ENCODE measurements at regions not wholly inside any gene's neighbourhood (a gene's known extent, or its start where the extent isn't known, plus 50 kb on each side); places are given as distances from the start of the nearest gene placed in this dataset.

- no peak for DNase-seq
- no peak overlapping the region for H3K4me3 ChIP-seq
- H3K9me3 ChIP-seq, result no peaks in the 10 kb centered on the region
- WGBS, 4 donors, result 80 to 86% (median 83%) methylated on average over 4 of the region's 4 CpGs
- H3K36me3 ChIP-seq, result no peaks in the 10 kb centered on the region
- H3K27ac ChIP-seq, result no peak overlapping the region
- no peak for ATAC-seq
- peaks cover 0 to 7% (median 0%) of the 10 kb centered on the region in 9 donors for H3K27me3 ChIP-seq
- intact Hi-C loops (cut with DNase I), result no loop called here
- TF ChIP-seq POLR2A (IDR thresholded peaks at IDR 0.05), result no peak
- TF ChIP-seq, protein P1, sequence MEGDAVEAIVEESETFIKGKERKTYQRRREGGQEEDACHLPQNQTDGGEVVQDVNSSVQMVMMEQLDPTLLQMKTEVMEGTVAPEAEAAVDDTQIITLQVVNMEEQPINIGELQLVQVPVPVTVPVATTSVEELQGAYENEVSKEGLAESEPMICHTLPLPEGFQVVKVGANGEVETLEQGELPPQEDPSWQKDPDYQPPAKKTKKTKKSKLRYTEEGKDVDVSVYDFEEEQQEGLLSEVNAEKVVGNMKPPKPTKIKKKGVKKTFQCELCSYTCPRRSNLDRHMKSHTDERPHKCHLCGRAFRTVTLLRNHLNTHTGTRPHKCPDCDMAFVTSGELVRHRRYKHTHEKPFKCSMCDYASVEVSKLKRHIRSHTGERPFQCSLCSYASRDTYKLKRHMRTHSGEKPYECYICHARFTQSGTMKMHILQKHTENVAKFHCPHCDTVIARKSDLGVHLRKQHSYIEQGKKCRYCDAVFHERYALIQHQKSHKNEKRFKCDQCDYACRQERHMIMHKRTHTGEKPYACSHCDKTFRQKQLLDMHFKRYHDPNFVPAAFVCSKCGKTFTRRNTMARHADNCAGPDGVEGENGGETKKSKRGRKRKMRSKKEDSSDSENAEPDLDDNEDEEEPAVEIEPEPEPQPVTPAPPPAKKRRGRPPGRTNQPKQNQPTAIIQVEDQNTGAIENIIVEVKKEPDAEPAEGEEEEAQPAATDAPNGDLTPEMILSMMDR (IDR thresholded peaks at IDR 0.05), result no peak
- H3K4me1 ChIP-seq, result no peaks in the 10 kb centered on the region
These were observed 210.2 kb upstream of the ADARB2 start for GRCh38 chr10:1947464-1948003.

GRCh38 chr10:1944487-1944886 is 207.2 kb upstream of the ADARB2 start:
- ATAC-seq (no peak), DNase-seq (no peak)
- Histone ChIP-seq H3K4me1 (no peaks in the 10 kb centered on the region), H3K9me3 (no peaks in the 10 kb centered on the region), H3K36me3 (no peaks in the 10 kb centered on the region), H3K27ac (no peak overlapping the region), H3K4me3 (no peak overlapping the region), H3K27me3 (peaks cover 0 to 7% (median 0%) of the 10 kb centered on the region in 9 donors)
- intact Hi-C loops (cut with DNase I), result no loop called here
- TF ChIP-seq, protein P1 (IDR thresholded peaks at IDR 0.05), result no peak
- no peak for TF ChIP-seq POLR2A (IDR thresholded peaks at IDR 0.05)
- WGBS, 4 donors, result 88 to 91% (median 89%) methylated on average over 11 of the region's 11 CpGs

GRCh38 chr10:1942478-1942877 is 205.2 kb upstream of the ADARB2 start:
- Histone ChIP-seq H3K27ac (no peak overlapping the region), H3K27me3 (peaks cover 0 to 7% (median 0%) of the 10 kb centered on the region in 9 donors), H3K4me1 (no peaks in the 10 kb centered on the region), H3K36me3 (no peaks in the 10 kb centered on the region), H3K4me3 (no peak overlapping the region), H3K9me3 (no peaks in the 10 kb centered on the region)
- ATAC-seq (no peak), DNase-seq (no peak)
- intact Hi-C loops (cut with DNase I), result no loop called here
- WGBS, 4 donors, result 42 to 52% (median 50%) methylated on average over 7 of the region's 7 CpGs
- TF ChIP-seq, protein P1 (IDR thresholded peaks at IDR 0.05), result no peak
- TF ChIP-seq POLR2A (IDR thresholded peaks at IDR 0.05), result no peak

DNA sequence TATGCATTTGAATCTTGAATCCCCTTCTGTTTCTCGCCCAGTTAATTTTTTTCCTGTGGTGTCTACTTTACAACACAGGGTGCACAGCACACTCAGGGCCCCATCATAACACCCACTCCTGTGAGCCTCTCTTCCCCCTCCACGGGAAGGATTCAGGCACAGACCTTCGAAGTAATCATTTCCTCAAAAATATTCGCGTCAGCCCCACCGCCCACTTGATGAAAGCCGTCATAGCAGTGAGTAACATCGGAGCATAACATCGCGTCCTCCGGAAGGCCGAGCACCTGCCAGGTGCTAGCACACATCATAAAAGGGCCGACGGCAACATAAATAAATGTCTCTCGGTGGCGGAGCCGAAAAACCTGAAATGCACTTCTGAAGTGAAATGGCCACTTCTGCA is 201.7 kb upstream of the ADARB2 start:
- TF ChIP-seq, protein P1 (IDR thresholded peaks at IDR 0.05), result no peak
- no peak for TF ChIP-seq POLR2A (IDR thresholded peaks at IDR 0.05)
- H3K4me1 ChIP-seq, result no peaks in the 10 kb centered on the region
- no peak for ATAC-seq
- no peaks in the 10 kb centered on the region for H3K36me3 ChIP-seq
- peak overlapping the region in 1 of 12 donors; percentile 49 for H3K27ac ChIP-seq
- peaks cover 0 to under 1% (median 0%) of the 10 kb centered on the region in 9 donors for H3K27me3 ChIP-seq
- WGBS, 4 donors, result 84 to 89% (median 87%) methylated on average over 17 of the region's 17 CpGs
- DNase-seq, result no peak
- intact Hi-C loops (cut with DNase I), result loop anchor here in 1 of 10 donors (10.0 kb wide), 1 partner anchor 144 kb away; no protein-coding TSS in a partner anchor
- no peaks in the 10 kb centered on the region for H3K9me3 ChIP-seq
- H3K4me3 ChIP-seq, result no peak overlapping the region
